GM21619 (cell line): ENCODE measurements at regions not wholly inside any gene's neighbourhood (a gene's known extent, or its start where the extent isn't known, plus 50 kb on each side); places are given as distances from the start of the nearest gene placed in this dataset.

Experiments used
- ATAC-seq: cut with Tn5 transposase; IDR thresholded peaks from one replicate; pipeline ENCODE4 v1.9.1; 2021; ENCODE audit not compliant: unreplicated experiment

GRCh38 chr1:14094611-14095400 lies 394.8 kb downstream of the PRDM2 start:
- no peak for ATAC-seq

- ATAC-seq, result no peak
Observed at GRCh38 chr1:14098294-14098913, 398.4 kb downstream of the PRDM2 start.

GRCh38 chr1:14100444-14100843 lies 400.5 kb downstream of the PRDM2 start:
- no peak for ATAC-seq

GRCh38 chr1:14100919-14101318 lies 400.9 kb downstream of the PRDM2 start:
- ATAC-seq, result no peak

- ATAC-seq, result no peak
Observed at GRCh38 chr1:14102180-14102579, 402.2 kb downstream of the PRDM2 start.

- ATAC-seq, result no peak
Observed at GRCh38 chr1:14103878-14104430, 404.0 kb downstream of the PRDM2 start.

- ATAC-seq, result no peak
Observed at GRCh38 chr1:14106126-14106525, 406.1 kb downstream of the PRDM2 start.

GRCh38 chr1:14106679-14107313 lies 406.8 kb downstream of the PRDM2 start:
- no peak for ATAC-seq

GRCh38 chr1:14108356-14109275 lies 408.6 kb downstream of the PRDM2 start:
- no peak for ATAC-seq

GRCh38 chr1:14109276-14109635 lies 409.3 kb downstream of the PRDM2 start:
- ATAC-seq, result no peak

- ATAC-seq, result no peak
Observed at GRCh38 chr1:14110040-14110439, 410.1 kb downstream of the PRDM2 start.

GRCh38 chr1:14111121-14111520 lies 411.1 kb downstream of the PRDM2 start:
- no peak for ATAC-seq

GRCh38 chr1:14112613-14113012 lies 412.6 kb downstream of the PRDM2 start:
- no peak for ATAC-seq

- no peak for ATAC-seq
Observed at GRCh38 chr1:14113271-14113670, 413.3 kb downstream of the PRDM2 start.

GRCh38 chr1:14113841-14114567 lies 414.0 kb downstream of the PRDM2 start:
- ATAC-seq, result no peak

GRCh38 chr1:14115976-14116375 lies 416.0 kb downstream of the PRDM2 start:
- ATAC-seq, result no peak

- no peak for ATAC-seq
Observed at GRCh38 chr1:14117700-14118099, 417.7 kb downstream of the PRDM2 start.

GRCh38 chr1:14118691-14119485 lies 418.9 kb downstream of the PRDM2 start:
- ATAC-seq, result no peak

GRCh38 chr1:14120895-14121294 lies 420.9 kb downstream of the PRDM2 start:
- ATAC-seq, result no peak
